PFSK-1 (cell line): ENCODE measurements at regions not wholly inside any gene's neighbourhood (a gene's known extent, or its start where the extent isn't known, plus 50 kb on each side); places are given as distances from the start of the nearest gene placed in this dataset.

Source experiments
- POLR2AphosphoS5 ChIP-seq: IDR thresholded peaks from 2 replicates; pipeline ENCODE4 v1.6.1; 2012; ENCODE audit warnings: low read depth, mild to moderate bottlenecking, control low read depth, low read length, moderate library complexity
- REST ChIP-seq, 2 experiments: IDR thresholded peaks; 2 replicates each; pipeline versions ENCODE4 v1.6.1 to v1.8.0; 2011 to 2012; ENCODE audit warnings: low read depth in 2 of 2, low read length in 2 of 2, control low read depth in 1 of 2, inconsistent platforms in 1 of 2, mild to moderate bottlenecking in 1 of 2, moderate library complexity in 1 of 2; ENCODE audit not compliant: insufficient read depth in 1 of 2
- SIN3A ChIP-seq: IDR thresholded peaks from 2 replicates; pipeline ENCODE4 v1.6.1; 2012; ENCODE audit warnings: mild to moderate bottlenecking, low read length, moderate library complexity, borderline replicate concordance; ENCODE audit not compliant: insufficient read depth

- TF ChIP-seq POLR2AphosphoS5 (no peak), REST (IDR thresholded peaks at IDR 0.05; ENCODE audit: insufficient read depth in 1 of 2, low read depth in 2 of 2, low read length in 2 of 2) (no peak), SIN3A (no peak)
Measured at GRCh38 chr10:6755781-6756460, 175.8 kb upstream of the PRKCQ start.
